Spleen (tissue), 11 donors: ENCODE measurements at regions not wholly inside any gene's neighbourhood (a gene's known extent, or its start where the extent isn't known, plus 50 kb on each side); places are given as distances from the start of the nearest gene placed in this dataset.

ENCODE experiments used
- DNase-seq: peaks from one replicate; pipeline ENCODE4 v3.0.0-alpha.2; 2020
- H3K27ac ChIP-seq, 8 donors: fragments of 200-600 bp; sonication (generic) in 7 of 8; 1 replicate in 4 of 8; 2 replicates in 4 of 8; pipeline versions ENCODE4 v1.5.0 to v1.8.0; 2016 to 2021; ENCODE audit warnings: inconsistent platforms in 4 of 8, mild to moderate bottlenecking in 4 of 8, moderate library complexity in 1 of 8
- H3K27me3 ChIP-seq, 7 donors: fragments of 200-600 bp; sonication (generic) in 6 of 7; replicated peaks in 1 of 7; 1 replicate in 4 of 7; 2 replicates in 3 of 7; pipeline versions ENCODE4 v1.5.0 to v1.8.0; 2016 to 2021; ENCODE audit warnings: inconsistent platforms in 3 of 7, mild to moderate bottlenecking in 1 of 7
- H3K36me3 ChIP-seq, 6 donors: fragments of 200-600 bp; sonication (generic) in 5 of 6; 1 replicate in 4 of 6; 2 replicates in 2 of 6; pipeline versions ENCODE4 v1.5.0 to v1.8.0; 2016 to 2021; ENCODE audit warnings: inconsistent platforms in 2 of 6
- H3K4me1 ChIP-seq, 6 donors: fragments of 200-600 bp; sonication (generic) in 5 of 6; 1 replicate in 3 of 6; 2 replicates in 3 of 6; pipeline versions ENCODE4 v1.5.0 to v1.8.0; 2016 to 2021; ENCODE audit warnings: inconsistent platforms in 3 of 6
- H3K4me3 ChIP-seq, 8 donors: fragments of 200-600 bp; sonication (generic) in 7 of 8; 1 replicate in 4 of 8; 2 replicates in 4 of 8; pipeline versions ENCODE4 v1.5.0 to v1.8.0; 2016 to 2021; ENCODE audit warnings: inconsistent platforms in 4 of 8, mild to moderate bottlenecking in 4 of 8, moderate library complexity in 2 of 8
- H3K9me3 ChIP-seq, 8 donors: fragments of 200-600 bp; sonication (generic) in 7 of 8; 1 replicate in 4 of 8; 2 replicates in 4 of 8; pipeline versions ENCODE4 v1.5.0 to v1.8.0; 2016 to 2021; ENCODE audit warnings: inconsistent platforms in 4 of 8
- POLR2A ChIP-seq, 3 donors: fragments of 450-650 bp; IDR thresholded peaks; one replicate each; pipeline ENCODE4 v1.5.1; 2017; ENCODE audit warnings: antibody characterized with exemption in 3 of 3, mild to moderate bottlenecking in 1 of 3
- POLR2AphosphoS5 ChIP-seq, 3 donors: sonication (generic); formaldehyde crosslinking; IDR thresholded peaks; one replicate each; pipeline ENCODE4 v1.5.1; 2017; ENCODE audit warnings: antibody characterized with exemption in 3 of 3
- WGBS, 5 donors: extraction: QIAGEN DNeasy Blood & Tissue Kit in 3 of 5; methylation state at CpG; one replicate each; pipeline versions ENCODE4 v1.1.5 to v1.1.7; 2013 to 2018; 5-methylcytosine and 5-hydroxymethylcytosine counted together
- intact Hi-C: fragments of 100-400 bp; cut with DNase I; formaldehyde crosslinking; loops from one replicate; pipeline ENCODE4 v1.15.0; 2023; ENCODE audit warnings: low total_unique reads
- TF ChIP-seq, protein P1 (sequence below), 11 experiments: fragments of 200-600 bp in 7 of 11; fragments of 450-650 bp in 4 of 11; sonication (generic) in 4 of 11; IDR thresholded peaks in 8 of 11; conservative IDR thresholded peaks in 3 of 11; 1 replicate in 7 of 11; 2 replicates in 4 of 11; pipeline versions ENCODE4 v1.4.0 to v1.8.0; 2016 to 2021; ENCODE audit warnings: antibody characterized with exemption in 11 of 11, inconsistent platforms in 4 of 11, mild to moderate bottlenecking in 1 of 11
- donor health status: healthy with polysubstance abuse.
- donor health status: DM: no; HTN: no; CAD: no; lungs with moderate emphysema.
- donor health status: DM: no; HTN: no; CAD: no.
- donor health status: Bipolar disorder and iron deficiency.
- donor health status: healthy.
- donor health status: DM: no; HTN: no; CAD: no.
- donor health status: DM: yes; HTN: yes; CAD: no.

DNA sequence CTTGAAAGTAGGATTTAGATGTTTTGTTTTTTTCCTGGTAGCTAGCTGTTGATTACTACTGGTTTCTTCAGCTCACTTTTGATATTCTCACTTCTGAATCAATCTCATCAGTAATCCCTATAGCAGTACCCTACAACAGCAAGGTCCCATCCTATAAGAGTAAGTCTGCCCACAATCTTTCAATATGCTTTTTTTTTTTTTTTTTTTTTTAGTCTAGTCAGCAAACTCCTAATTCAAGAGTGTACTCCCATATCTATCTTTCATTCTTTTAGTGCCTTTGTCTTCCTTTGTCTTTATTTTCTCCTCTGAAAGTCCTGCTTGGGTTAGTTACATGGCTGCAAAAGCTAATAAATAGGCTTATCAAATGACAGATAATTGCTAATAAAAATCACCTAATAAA lies 362.4 kb upstream of the RIOK2 start:
- no peak for TF ChIP-seq POLR2AphosphoS5 (IDR thresholded peaks at IDR 0.05)
- no peak for TF ChIP-seq POLR2A (IDR thresholded peaks at IDR 0.05)
- TF ChIP-seq, protein P1, sequence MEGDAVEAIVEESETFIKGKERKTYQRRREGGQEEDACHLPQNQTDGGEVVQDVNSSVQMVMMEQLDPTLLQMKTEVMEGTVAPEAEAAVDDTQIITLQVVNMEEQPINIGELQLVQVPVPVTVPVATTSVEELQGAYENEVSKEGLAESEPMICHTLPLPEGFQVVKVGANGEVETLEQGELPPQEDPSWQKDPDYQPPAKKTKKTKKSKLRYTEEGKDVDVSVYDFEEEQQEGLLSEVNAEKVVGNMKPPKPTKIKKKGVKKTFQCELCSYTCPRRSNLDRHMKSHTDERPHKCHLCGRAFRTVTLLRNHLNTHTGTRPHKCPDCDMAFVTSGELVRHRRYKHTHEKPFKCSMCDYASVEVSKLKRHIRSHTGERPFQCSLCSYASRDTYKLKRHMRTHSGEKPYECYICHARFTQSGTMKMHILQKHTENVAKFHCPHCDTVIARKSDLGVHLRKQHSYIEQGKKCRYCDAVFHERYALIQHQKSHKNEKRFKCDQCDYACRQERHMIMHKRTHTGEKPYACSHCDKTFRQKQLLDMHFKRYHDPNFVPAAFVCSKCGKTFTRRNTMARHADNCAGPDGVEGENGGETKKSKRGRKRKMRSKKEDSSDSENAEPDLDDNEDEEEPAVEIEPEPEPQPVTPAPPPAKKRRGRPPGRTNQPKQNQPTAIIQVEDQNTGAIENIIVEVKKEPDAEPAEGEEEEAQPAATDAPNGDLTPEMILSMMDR (IDR thresholded peaks at IDR 0.05 in 8 of 11, conservative IDR thresholded peaks at IDR 0.05 in 3 of 11): no peak
- Histone ChIP-seq H3K4me1 (peaks cover 0 to 39% (median 19%) of the 10 kb centered on the region in 6 donors), H3K27me3 (no peaks in the 10 kb centered on the region), H3K9me3 (peaks cover 0 to 4% (median 0%) of the 10 kb centered on the region in 8 donors), H3K36me3 (no peaks in the 10 kb centered on the region), H3K27ac (peak overlapping the region in 1 of 8 donors; percentile 69), H3K4me3 (no peak overlapping the region)
- no peak for DNase-seq
- intact Hi-C loops: no loop called here

DNA sequence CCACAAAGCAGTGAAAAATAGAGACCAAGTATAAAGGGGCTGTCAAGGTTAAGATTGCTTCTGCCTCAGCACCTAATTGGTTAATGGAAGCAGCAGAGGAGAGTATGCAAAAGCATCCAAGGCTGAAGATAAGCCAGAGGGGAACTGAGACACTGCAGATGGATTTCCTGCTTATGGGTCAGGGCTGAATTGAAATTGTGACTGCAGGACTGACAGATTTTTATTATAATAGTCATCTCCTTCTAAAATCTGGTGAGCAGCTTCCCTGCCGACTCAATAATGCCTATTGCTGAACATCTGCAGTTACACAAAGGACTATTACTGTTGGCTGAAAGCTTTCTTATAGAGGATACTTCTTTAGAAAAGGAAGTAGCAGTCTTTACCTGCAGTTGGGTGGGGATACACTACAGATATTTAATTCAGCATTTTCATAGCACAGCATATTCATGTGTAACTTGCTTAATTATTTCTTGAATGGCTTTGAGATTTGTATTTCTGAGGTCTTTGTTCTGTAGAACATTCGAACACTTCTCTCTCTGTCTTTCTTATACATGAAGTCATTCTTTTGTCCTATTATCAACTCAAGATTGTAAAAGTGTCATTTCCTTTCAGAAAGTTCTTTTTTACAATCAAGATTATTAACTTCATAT lies 363.0 kb upstream of the RIOK2 start:
- TF ChIP-seq, protein P1 (IDR thresholded peaks at IDR 0.05 in 8 of 11, conservative IDR thresholded peaks at IDR 0.05 in 3 of 11): no peak
- no peak for TF ChIP-seq POLR2A (IDR thresholded peaks at IDR 0.05)
- no peak for TF ChIP-seq POLR2AphosphoS5 (IDR thresholded peaks at IDR 0.05)
- WGBS, 5 donors: 27 to 37% (median 32%) methylated on average over 2 of the region's 2 CpGs
- Histone ChIP-seq H3K9me3 (peaks cover 0 to 4% (median 0%) of the 10 kb centered on the region in 8 donors), H3K36me3 (no peaks in the 10 kb centered on the region), H3K4me3 (no peak overlapping the region), H3K27me3 (no peaks in the 10 kb centered on the region), H3K4me1 (peaks cover 0 to 39% (median 19%) of the 10 kb centered on the region in 6 donors), H3K27ac (peak overlapping the region in 6 of 8 donors; percentile 5 to 69 (median 54))
- intact Hi-C loops: no loop called here
- no peak for DNase-seq

DNA sequence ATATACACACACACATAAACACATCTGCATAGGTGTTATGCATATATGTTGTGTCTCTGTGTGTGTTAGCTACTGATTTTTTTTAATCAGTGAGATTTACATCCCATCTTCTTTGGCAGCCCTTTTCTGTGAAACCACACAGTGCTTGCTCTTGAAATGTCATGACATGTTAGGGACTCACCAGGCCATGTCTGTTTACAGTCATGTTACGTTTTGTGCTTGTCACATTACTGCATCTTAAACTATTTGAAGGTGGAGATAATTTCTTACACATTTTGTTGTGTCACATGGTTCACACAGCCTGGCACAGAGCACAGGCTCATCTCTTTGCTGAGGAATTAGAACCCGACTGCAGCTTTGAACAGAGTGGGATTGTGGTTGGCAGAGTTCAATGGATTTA lies 364.4 kb upstream of the RIOK2 start:
- intact Hi-C loops: no loop called here
- Histone ChIP-seq H3K4me3 (no peak overlapping the region), H3K27ac (peak overlapping the region in 7 of 8 donors; percentile 30 to 76 (median 66)), H3K27me3 (no peaks in the 10 kb centered on the region), H3K9me3 (no peaks in the 10 kb centered on the region), H3K4me1 (peaks cover 0 to 39% (median 19%) of the 10 kb centered on the region in 6 donors), H3K36me3 (no peaks in the 10 kb centered on the region)
- no peak for DNase-seq
- TF ChIP-seq POLR2AphosphoS5 (IDR thresholded peaks at IDR 0.05) (no peak), POLR2A (IDR thresholded peaks at IDR 0.05) (no peak)
- TF ChIP-seq, protein P1 (IDR thresholded peaks at IDR 0.05 in 8 of 11, conservative IDR thresholded peaks at IDR 0.05 in 3 of 11): no peak
- 47 to 74% (median 70%) methylated on average over 2 of the region's 2 CpGs for WGBS, 5 donors

DNA sequence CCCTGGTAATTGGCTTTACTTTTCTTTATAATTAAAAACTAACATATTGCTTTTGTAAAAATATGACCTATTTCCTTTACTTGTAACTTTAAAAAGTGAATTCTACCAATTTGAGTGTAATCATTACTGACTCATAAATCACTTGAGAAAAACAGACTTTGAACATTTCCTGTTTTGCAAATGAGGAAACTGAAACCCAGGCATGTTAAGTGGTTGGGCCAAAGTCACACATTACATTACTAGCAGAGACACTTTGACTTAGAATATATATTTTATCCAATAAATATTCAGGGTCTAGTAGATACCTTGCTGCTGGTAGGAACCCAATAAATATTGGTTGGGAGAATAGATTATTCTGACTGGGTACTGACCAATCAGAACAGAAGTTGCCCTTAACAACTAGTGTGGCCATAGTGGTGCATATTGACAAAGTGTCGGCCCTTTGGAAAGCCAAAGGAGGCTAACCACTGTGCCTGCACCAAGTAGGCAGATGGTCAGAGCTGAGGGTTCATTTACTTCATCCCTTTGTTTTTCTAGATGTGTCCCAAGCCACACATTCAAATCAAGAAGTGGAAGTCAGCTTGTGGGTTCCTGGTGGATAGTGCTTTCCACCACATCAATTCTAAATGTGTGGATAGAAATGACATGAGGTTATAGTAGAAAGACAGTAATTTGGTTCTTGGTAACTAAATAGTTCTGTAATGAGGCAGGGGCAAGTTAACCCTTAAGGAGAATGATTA lies 365.1 kb upstream of the RIOK2 start:
- intact Hi-C loops: no loop called here
- H3K4me3 ChIP-seq: no peak overlapping the region
- H3K27ac ChIP-seq: peak overlapping the region in 7 of 8 donors; percentile 30 to 76 (median 66)

More for the DNA sequence above, 365.1 kb upstream of the RIOK2 start:
- Histone ChIP-seq H3K9me3 (no peaks in the 10 kb centered on the region), H3K36me3 (no peaks in the 10 kb centered on the region), H3K27me3 (no peaks in the 10 kb centered on the region), H3K4me1 (peaks cover 0 to 39% (median 19%) of the 10 kb centered on the region in 6 donors)
- no peak for TF ChIP-seq POLR2A (IDR thresholded peaks at IDR 0.05)
- no peak for TF ChIP-seq POLR2AphosphoS5 (IDR thresholded peaks at IDR 0.05)
- TF ChIP-seq, protein P1 (IDR thresholded peaks at IDR 0.05 in 8 of 11, conservative IDR thresholded peaks at IDR 0.05 in 3 of 11): no peak
- WGBS, 5 donors: 57 to 76% (median 68%) methylated on average over 1 of the region's 1 CpG
- DNase-seq: no peak
